HepG2 (cell line): ENCODE measurements at regions not wholly inside any gene's neighbourhood (a gene's known extent, or its start where the extent isn't known, plus 50 kb on each side); places are given as distances from the start of the nearest gene placed in this dataset.
"Not testable (repeated sequence)": the region's sequence is repeated elsewhere in the genome, so short reads cannot be mapped to it uniquely, and the experiment has no call there.

Experiments used
- ATAC-seq: fragments of 200-7000 bp; cut with Tn5 transposase; 3 replicates; pipeline ENCODE4 v1.9.1; 2020; ENCODE audit warnings: mild to moderate bottlenecking, moderate library complexity
- BruUV-seq: library from RNA; stranded (reverse); fragments of 400-500 nt; replicated peaks from 2 replicates; lab custom pipeline; 2021; lab: Mats Ljungman, UMichigan
- CTCF ChIA-PET: fragments of 300-600 bp; formaldehyde crosslinking; extraction: SDS; loops from one replicate; lab custom pipeline; 2021; ENCODE audit warnings: low total read pairs, inconsistent platforms, low intra/inter-chr PET ratio; lab: Yijun Ruan, JAX
- POLR2A ChIA-PET: fragments of 350-600 bp; sonication (Branson Sonifier 250); formaldehyde crosslinking; loops from one replicate; lab custom pipeline; 2020; ENCODE audit warnings: antibody characterized with exemption, inconsistent platforms; lab: Yijun Ruan, JAX
- DNase-seq: peaks from one replicate; pipeline ENCODE4 v3.0.0-alpha.2; 2015; ENCODE audit warnings: low spot score
- FAIRE-seq: peaks from 3 replicates; lab custom pipeline; 2011; peaks lifted over from hg19 to GRCh38; lab: Jason Lieb, UNC
- H2AFZ ChIP-seq: one replicate; pipeline ENCODE4 v1.6.1; 2011; ENCODE audit warnings: low read length, inconsistent platforms
- H3K27ac ChIP-seq: fragments of 300-600 bp; 3 replicates; pipeline ENCODE4 v1.8.0; 2011; ENCODE audit warnings: mixed run types, mild to moderate bottlenecking, mixed read lengths, low read length, inconsistent platforms; ENCODE audit not compliant: insufficient read depth; ENCODE audit errors: extremely low read length
- H3K27me3 ChIP-seq, 2 experiments: fragments of 200-600 bp in 1 of 2; 2 replicates in 1 of 2; 3 replicates in 1 of 2; pipeline versions ENCODE4 v1.6.0 to v1.8.0; 2011; ENCODE audit warnings: low read length in 2 of 2, mild to moderate bottlenecking in 2 of 2, moderate library complexity in 2 of 2, inconsistent platforms in 1 of 2; ENCODE audit not compliant: insufficient read depth in 2 of 2, control insufficient read depth in 1 of 2
- H3K36me3 ChIP-seq, 2 experiments: fragments of 200-600 bp in 1 of 2; replicated peaks in 1 of 2; 2 replicates in 1 of 2; 3 replicates in 1 of 2; pipeline versions ENCODE4 v1.5.1 to v1.8.0; 2011; ENCODE audit warnings: low read length in 2 of 2, inconsistent platforms in 1 of 2; ENCODE audit not compliant: insufficient read depth in 2 of 2, control insufficient read depth in 1 of 2
- H3K4me1 ChIP-seq: 2 replicates; pipeline ENCODE4 v1.5.1; 2012; ENCODE audit warnings: low read length, inconsistent platforms; ENCODE audit not compliant: insufficient read depth
- H3K4me2 ChIP-seq: 2 replicates; pipeline ENCODE4 v1.6.0; 2011; ENCODE audit warnings: low read depth, low read length, inconsistent platforms
- H3K4me3 ChIP-seq, 3 experiments: fragments of 200-600 bp in 1 of 3; sonication (generic), shearing (Covaris generic) in 1 of 3; replicated peaks in 1 of 3; 2 replicates each; pipeline ENCODE4 v1.5.1; 2011 to 2016; ENCODE audit warnings: low read length in 3 of 3, inconsistent platforms in 2 of 3, low read depth in 2 of 3, mild to moderate bottlenecking in 2 of 3, control low read depth in 1 of 3, mixed read lengths in 1 of 3; ENCODE audit not compliant: insufficient read depth in 1 of 3
- H3K79me2 ChIP-seq: one replicate; pipeline ENCODE4 v1.6.1; 2011; ENCODE audit warnings: low read length, inconsistent platforms; ENCODE audit not compliant: insufficient read depth
- H3K9ac ChIP-seq: 2 replicates; pipeline ENCODE4 v1.6.0; 2011; ENCODE audit warnings: mild to moderate bottlenecking, low read depth, low read length, inconsistent platforms; ENCODE audit not compliant: insufficient read depth
- H3K9me3 ChIP-seq: 2 replicates; pipeline ENCODE4 v1.5.1; 2012; ENCODE audit warnings: mild to moderate bottlenecking, low read length
- H4K20me1 ChIP-seq: 2 replicates; pipeline ENCODE4 v1.6.0; 2011; ENCODE audit warnings: inconsistent platforms, mild to moderate bottlenecking, low read length, moderate library complexity; ENCODE audit not compliant: insufficient read depth
- CEBPB ChIP-seq: IDR thresholded peaks from 2 replicates; pipeline ENCODE4 v1.6.1; 2011; ENCODE audit warnings: low read depth, low read length, improper control_type of control experiment, borderline replicate concordance
- CEBPG ChIP-seq: IDR thresholded peaks from 2 replicates; pipeline ENCODE4 v1.6.1; 2016
- HDAC6 ChIP-seq: fragments of 200-600 bp; sonication (generic); IDR thresholded peaks from 2 replicates; pipeline ENCODE4 v1.7.0; 2017; ENCODE audit warnings: mild to moderate bottlenecking, antibody characterized with exemption, low read length, low read depth
- TBL1XR1 ChIP-seq: fragments of 150-350 bp; IDR thresholded peaks from 2 replicates; pipeline ENCODE4 v1.6.1; 2014; ENCODE audit warnings: borderline replicate concordance, low read length; ENCODE audit not compliant: partially characterized antibody
- WGBS: methylation state at CpG from one replicate; pipeline ENCODE4 v1.1.6; 2017; ENCODE audit warnings: low lambda C conversion rate; 5-methylcytosine and 5-hydroxymethylcytosine counted together
- in situ Hi-C: cut with HindIII; loops from 2 replicates; pipeline ENCODE4 v1.10.0; 2017; ENCODE audit warnings: low pct_unique_long_range_greater_than_20kb; ENCODE audit not compliant: extremely low pct_ligation_motif_present
- intact Hi-C: fragments of 100-400 bp; cut with micrococcal nuclease; formaldehyde crosslinking; loops from one replicate; pipeline ENCODE4 v1.10.0; 2022; ENCODE audit not compliant: unreplicated experiment

GRCh38 chr5:67870662-67871061 lies 344.9 kb upstream of the PIK3R1 start:
- H2AFZ ChIP-seq: no peak overlapping the region
- no peaks in the 10 kb centered on the region for H3K79me2 ChIP-seq
- no peaks in the 10 kb centered on the region for H3K36me3 ChIP-seq
- TF ChIP-seq TBL1XR1 (no peak), CEBPB (peak; percentile 77), CEBPG (CRISPR knock-in tag) (peak; percentile 61), HDAC6 (no peak)
- TF ChIP-seq, all 625 proteins: peak for 2
- no TSS peak for BruUV-seq
- FAIRE-seq (no peak), DNase-seq (no peak), ATAC-seq (no peak)
- 0% methylated on average over 3 of the region's 3 CpGs for WGBS
- CTCF ChIA-PET: no interaction called here
- no peaks in the 10 kb centered on the region for H3K27me3 ChIP-seq
- H3K9ac ChIP-seq: no peak overlapping the region
- POLR2A ChIA-PET: no interaction called here
- no peak overlapping the region for H3K4me3 ChIP-seq
- no peaks in the 10 kb centered on the region for H4K20me1 ChIP-seq
- H3K9me3 ChIP-seq: no peaks in the 10 kb centered on the region
- intact Hi-C loops: no loop called here
- no peak overlapping the region for H3K27ac ChIP-seq
- H3K4me1 ChIP-seq: 0 out of 2 replicates have a peak, but pooled peaks cover 9% of the 10 kb centered on the region
- in situ Hi-C loops: no loop called here
- no peak overlapping the region for H3K4me2 ChIP-seq

DNA sequence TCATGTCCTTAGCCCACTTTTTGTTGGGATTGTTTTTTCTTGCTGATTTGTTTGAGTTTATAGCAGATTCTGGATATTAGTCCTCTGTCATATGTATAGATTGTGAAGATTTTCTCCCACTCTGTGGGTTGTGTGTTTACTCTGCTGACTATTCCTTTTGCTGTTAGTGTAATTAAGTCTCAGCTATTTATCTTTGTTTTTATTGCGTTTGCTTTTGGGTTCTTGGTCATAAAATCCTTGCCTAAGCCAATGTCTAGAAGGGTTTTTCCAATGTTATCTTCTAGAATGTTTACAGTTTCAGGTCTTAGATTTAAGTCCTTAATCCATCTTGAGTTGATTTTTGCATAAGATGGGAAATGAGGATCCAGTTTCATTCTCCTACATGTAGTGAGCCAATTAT lies 351.2 kb upstream of the PIK3R1 start:
- H3K36me3 ChIP-seq, H3K27me3 ChIP-seq, intact Hi-C loops, H3K4me2 ChIP-seq, H3K9ac ChIP-seq, ATAC-seq, CTCF ChIA-PET, H3K27ac ChIP-seq, FAIRE-seq, H3K9me3 ChIP-seq, DNase-seq, H2AFZ ChIP-seq, H3K4me3 ChIP-seq, H4K20me1 ChIP-seq, BruUV-seq, in situ Hi-C loops, POLR2A ChIA-PET, H3K79me2 ChIP-seq, H3K4me1 ChIP-seq: not testable (repeated sequence)
- whole genome bisulfite sequencing: 0% methylated on average over 1 of the region's 1 CpG
